Small intestine (tissue), 7 donors: ENCODE measurements at regions not wholly inside any gene's neighbourhood (a gene's known extent, or its start where the extent isn't known, plus 50 kb on each side); places are given as distances from the start of the nearest gene placed in this dataset.

ENCODE experiments used
- DNase-seq, 2 donors: peaks; one replicate each; pipeline versions ENCODE4 v3.0.0 to v3.0.0-alpha.2; 2013
- FAIRE-seq: peaks from 2 replicates; lab custom pipeline; 2012; peaks lifted over from hg19 to GRCh38; lab: Jason Lieb, UNC
- H3K27ac ChIP-seq, 3 donors: one replicate each; pipeline ENCODE4 v1.5.1; 2013; ENCODE audit warnings: low read length in 2 of 3, mild to moderate bottlenecking in 2 of 3, control low read depth in 1 of 3, inconsistent platforms in 1 of 3, low read depth in 1 of 3, moderate library complexity in 1 of 3
- H3K27me3 ChIP-seq, 3 donors: one replicate each; pipeline ENCODE4 v1.6.1; 2013; ENCODE audit warnings: low read length in 3 of 3, inconsistent platforms in 1 of 3; ENCODE audit not compliant: control insufficient read depth in 3 of 3, insufficient read depth in 3 of 3
- H3K36me3 ChIP-seq, 3 donors: one replicate each; pipeline ENCODE4 v1.6.1; 2013; ENCODE audit warnings: low read length in 3 of 3, inconsistent platforms in 1 of 3, low read depth in 1 of 3, mild to moderate bottlenecking in 1 of 3, moderate library complexity in 1 of 3; ENCODE audit not compliant: control insufficient read depth in 3 of 3, insufficient read depth in 2 of 3
- H3K4me1 ChIP-seq, 3 donors: one replicate each; pipeline ENCODE4 v1.6.1; 2013; ENCODE audit warnings: low read length in 2 of 3, inconsistent platforms in 1 of 3, low read depth in 1 of 3, mild to moderate bottlenecking in 1 of 3, moderate library complexity in 1 of 3; ENCODE audit not compliant: control insufficient read depth in 3 of 3, insufficient read depth in 2 of 3
- H3K4me3 ChIP-seq, 3 donors: one replicate each; pipeline ENCODE4 v1.5.1; 2013; ENCODE audit warnings: low read length in 3 of 3, control low read depth in 1 of 3, inconsistent platforms in 1 of 3, low read depth in 1 of 3, mild to moderate bottlenecking in 1 of 3, moderate library complexity in 1 of 3
- H3K9me3 ChIP-seq, 2 donors: one replicate each; pipeline ENCODE4 v1.6.1; 2013; ENCODE audit warnings: low read depth in 1 of 2, low read length in 1 of 2; ENCODE audit not compliant: control insufficient read depth in 2 of 2, insufficient read depth in 1 of 2
- WGBS, 3 donors: extraction: QIAGEN DNeasy Blood & Tissue Kit; methylation state at CpG; one replicate each; pipeline ENCODE4 v1.1.7; 2013; 5-methylcytosine and 5-hydroxymethylcytosine counted together
- donor health status: healthy with polysubstance abuse.
- donor health status: control.
- donor health status: control.
- donor health status: Bipolar disorder and iron deficiency.
- donor health status: healthy.

GRCh38 chr17:73983621-73984400 is 219.7 kb upstream of the RPL38 start:
- H3K27me3 ChIP-seq = no peaks in the 10 kb centered on the region
- no peaks in the 10 kb centered on the region for H3K36me3 ChIP-seq
- H3K27ac ChIP-seq = no peak overlapping the region
- 70 to 76% (median 73%) methylated on average over 16 of the region's 16 CpGs for WGBS, 3 donors
- FAIRE-seq (no peak), DNase-seq (no peak)
- H3K4me1 ChIP-seq = no peaks in the 10 kb centered on the region
- no peaks in the 10 kb centered on the region for H3K9me3 ChIP-seq
- H3K4me3 ChIP-seq = no peak overlapping the region

- DNase-seq = no peak
- Histone ChIP-seq H3K4me1 (no peaks in the 10 kb centered on the region), H3K4me3 (no peak overlapping the region), H3K27me3 (no peaks in the 10 kb centered on the region), H3K9me3 (no peaks in the 10 kb centered on the region), H3K27ac (no peak overlapping the region), H3K36me3 (no peaks in the 10 kb centered on the region)
- no peak for FAIRE-seq
- WGBS, 3 donors = 36 to 47% (median 37%) methylated on average over 5 of the region's 5 CpGs
Measured at GRCh38 chr17:73984941-73985340, 218.5 kb upstream of the RPL38 start.

GRCh38 chr17:73985466-73986015 is 217.9 kb upstream of the RPL38 start:
- Histone ChIP-seq H3K4me1 (no peaks in the 10 kb centered on the region), H3K9me3 (no peaks in the 10 kb centered on the region), H3K27me3 (no peaks in the 10 kb centered on the region), H3K4me3 (no peak overlapping the region), H3K27ac (no peak overlapping the region), H3K36me3 (no peaks in the 10 kb centered on the region)
- WGBS, 3 donors = 75 to 83% (median 83%) methylated on average over 11 of the region's 11 CpGs
- DNase-seq (no peak), FAIRE-seq (no peak)

GRCh38 chr17:73986641-73987177 is 216.8 kb upstream of the RPL38 start:
- FAIRE-seq (no peak), DNase-seq (no peak)
- no peak overlapping the region for H3K27ac ChIP-seq
- no peaks in the 10 kb centered on the region for H3K4me1 ChIP-seq
- H3K4me3 ChIP-seq = no peak overlapping the region
- H3K9me3 ChIP-seq = no peaks in the 10 kb centered on the region
- H3K27me3 ChIP-seq = peaks cover 0 to 3% (median 2%) of the 10 kb centered on the region in 3 donors
- 59 to 78% (median 65%) methylated on average over 9 of the region's 9 CpGs for WGBS, 3 donors
- no peaks in the 10 kb centered on the region for H3K36me3 ChIP-seq

- Histone ChIP-seq H3K36me3 (no peaks in the 10 kb centered on the region), H3K4me3 (no peak overlapping the region), H3K9me3 (no peaks in the 10 kb centered on the region), H3K27ac (no peak overlapping the region), H3K4me1 (no peaks in the 10 kb centered on the region), H3K27me3 (peaks cover 0 to 3% (median 2%) of the 10 kb centered on the region in 3 donors)
- no peak for DNase-seq
- 72 to 84% (median 74%) methylated on average over 9 of the region's 9 CpGs for WGBS, 3 donors
- no peak for FAIRE-seq
Measured at GRCh38 chr17:73987395-73987794, 216.1 kb upstream of the RPL38 start.

- H3K36me3 ChIP-seq = no peaks in the 10 kb centered on the region
- no peaks in the 10 kb centered on the region for H3K4me1 ChIP-seq
- H3K27me3 ChIP-seq = peaks cover 0 to 3% (median 2%) of the 10 kb centered on the region in 3 donors
- H3K27ac ChIP-seq = no peak overlapping the region
- H3K4me3 ChIP-seq = no peak overlapping the region
- DNase-seq (no peak), FAIRE-seq (no peak)
- WGBS, 3 donors = 70 to 78% (median 72%) methylated on average over 16 of the region's 16 CpGs
- H3K9me3 ChIP-seq = no peaks in the 10 kb centered on the region
Measured at GRCh38 chr17:73987845-73988509, 215.5 kb upstream of the RPL38 start.

GRCh38 chr17:73989671-73990070 is 213.8 kb upstream of the RPL38 start:
- 59 to 77% (median 68%) methylated on average over 14 of the region's 14 CpGs for WGBS, 3 donors
- Histone ChIP-seq H3K36me3 (no peaks in the 10 kb centered on the region), H3K4me3 (no peak overlapping the region), H3K27me3 (peaks cover 0 to 5% (median 2%) of the 10 kb centered on the region in 3 donors), H3K27ac (no peak overlapping the region), H3K9me3 (no peaks in the 10 kb centered on the region), H3K4me1 (no peaks in the 10 kb centered on the region)
- FAIRE-seq = no peak
- DNase-seq = no peak

GRCh38 chr17:73990290-73990689 is 213.2 kb upstream of the RPL38 start:
- no peaks in the 10 kb centered on the region for H3K4me1 ChIP-seq
- DNase-seq = no peak
- no peaks in the 10 kb centered on the region for H3K36me3 ChIP-seq
- 86 to 88% (median 87%) methylated on average over 7 of the region's 7 CpGs for WGBS, 3 donors
- H3K4me3 ChIP-seq = no peak overlapping the region
- H3K9me3 ChIP-seq = no peaks in the 10 kb centered on the region
- FAIRE-seq = no peak
- H3K27ac ChIP-seq = no peak overlapping the region
- peaks cover 0 to 5% (median 2%) of the 10 kb centered on the region in 3 donors for H3K27me3 ChIP-seq
